Spleen (tissue), 11 donors: ENCODE measurements at regions not wholly inside any gene's neighbourhood (a gene's known extent, or its start where the extent isn't known, plus 50 kb on each side); places are given as distances from the start of the nearest gene placed in this dataset.
A peak's percentile ranks its signal among the peaks of the same experiment; 100 is the strongest.

Experiments used
- DNase-seq: peaks from one replicate; pipeline ENCODE4 v3.0.0-alpha.2; 2020
- H3K27ac ChIP-seq, 8 donors: fragments of 200-600 bp; sonication (generic) in 7 of 8; 1 replicate in 4 of 8; 2 replicates in 4 of 8; pipeline versions ENCODE4 v1.5.0 to v1.8.0; 2016 to 2021; ENCODE audit warnings: inconsistent platforms in 4 of 8, mild to moderate bottlenecking in 4 of 8, moderate library complexity in 1 of 8
- H3K27me3 ChIP-seq, 7 donors: fragments of 200-600 bp; sonication (generic) in 6 of 7; replicated peaks in 1 of 7; 1 replicate in 4 of 7; 2 replicates in 3 of 7; pipeline versions ENCODE4 v1.5.0 to v1.8.0; 2016 to 2021; ENCODE audit warnings: inconsistent platforms in 3 of 7, mild to moderate bottlenecking in 1 of 7
- H3K36me3 ChIP-seq, 6 donors: fragments of 200-600 bp; sonication (generic) in 5 of 6; 1 replicate in 4 of 6; 2 replicates in 2 of 6; pipeline versions ENCODE4 v1.5.0 to v1.8.0; 2016 to 2021; ENCODE audit warnings: inconsistent platforms in 2 of 6
- H3K4me1 ChIP-seq, 6 donors: fragments of 200-600 bp; sonication (generic) in 5 of 6; 1 replicate in 3 of 6; 2 replicates in 3 of 6; pipeline versions ENCODE4 v1.5.0 to v1.8.0; 2016 to 2021; ENCODE audit warnings: inconsistent platforms in 3 of 6
- H3K4me3 ChIP-seq, 8 donors: fragments of 200-600 bp; sonication (generic) in 7 of 8; 1 replicate in 4 of 8; 2 replicates in 4 of 8; pipeline versions ENCODE4 v1.5.0 to v1.8.0; 2016 to 2021; ENCODE audit warnings: inconsistent platforms in 4 of 8, mild to moderate bottlenecking in 4 of 8, moderate library complexity in 2 of 8
- H3K9me3 ChIP-seq, 8 donors: fragments of 200-600 bp; sonication (generic) in 7 of 8; 1 replicate in 4 of 8; 2 replicates in 4 of 8; pipeline versions ENCODE4 v1.5.0 to v1.8.0; 2016 to 2021; ENCODE audit warnings: inconsistent platforms in 4 of 8
- CTCF ChIP-seq, 11 experiments: fragments of 200-600 bp in 7 of 11; fragments of 450-650 bp in 4 of 11; sonication (generic) in 4 of 11; IDR thresholded peaks in 8 of 11; conservative IDR thresholded peaks in 3 of 11; 1 replicate in 7 of 11; 2 replicates in 4 of 11; pipeline versions ENCODE4 v1.4.0 to v1.8.0; 2016 to 2021; ENCODE audit warnings: antibody characterized with exemption in 11 of 11, inconsistent platforms in 4 of 11, mild to moderate bottlenecking in 1 of 11
- POLR2A ChIP-seq, 3 donors: fragments of 450-650 bp; IDR thresholded peaks; one replicate each; pipeline ENCODE4 v1.5.1; 2017; ENCODE audit warnings: antibody characterized with exemption in 3 of 3, mild to moderate bottlenecking in 1 of 3
- POLR2AphosphoS5 ChIP-seq, 3 donors: sonication (generic); formaldehyde crosslinking; IDR thresholded peaks; one replicate each; pipeline ENCODE4 v1.5.1; 2017; ENCODE audit warnings: antibody characterized with exemption in 3 of 3
- WGBS, 5 donors: extraction: QIAGEN DNeasy Blood & Tissue Kit in 3 of 5; methylation state at CpG; one replicate each; pipeline versions ENCODE4 v1.1.5 to v1.1.7; 2013 to 2018; 5-methylcytosine and 5-hydroxymethylcytosine counted together
- intact Hi-C: fragments of 100-400 bp; cut with DNase I; formaldehyde crosslinking; loops from one replicate; pipeline ENCODE4 v1.15.0; 2023; ENCODE audit warnings: low total_unique reads
- donor health status: healthy with polysubstance abuse.
- donor health status: DM: no; HTN: no; CAD: no; lungs with moderate emphysema.
- donor health status: DM: no; HTN: no; CAD: no.
- donor health status: Bipolar disorder and iron deficiency.
- donor health status: healthy.
- donor health status: DM: no; HTN: no; CAD: no.
- donor health status: DM: yes; HTN: yes; CAD: no.

- DNase-seq, result no peak
- H3K27me3 ChIP-seq, result no peaks in the 10 kb centered on the region
- H3K4me3 ChIP-seq, result no peak overlapping the region
- H3K36me3 ChIP-seq, result no peaks in the 10 kb centered on the region
- no peak for TF ChIP-seq CTCF (IDR thresholded peaks at IDR 0.05 in 8 of 11, conservative IDR thresholded peaks at IDR 0.05 in 3 of 11)
- no peak for TF ChIP-seq POLR2A (IDR thresholded peaks at IDR 0.05)
- no peak for TF ChIP-seq POLR2AphosphoS5 (IDR thresholded peaks at IDR 0.05)
- 92 to 96% (median 93%) methylated on average over 7 of the region's 7 CpGs for WGBS, 5 donors
- H3K4me1 ChIP-seq, result no peaks in the 10 kb centered on the region
- no peaks in the 10 kb centered on the region for H3K9me3 ChIP-seq
- no peak overlapping the region for H3K27ac ChIP-seq
- intact Hi-C loops, result no loop called here
These were observed 148.8 kb downstream of the SLC38A4 start for GRCh38 chr12:46676797-46677520.

- intact Hi-C loops, result no loop called here
These were observed 149.4 kb downstream of the SLC38A4 start for GRCh38 chr12:46676396-46676795.

GRCh38 chr12:46675736-46676135 is 150.1 kb downstream of the SLC38A4 start:
- H3K27ac ChIP-seq, result no peak overlapping the region
- intact Hi-C loops, result no loop called here
- H3K4me3 ChIP-seq, result no peak overlapping the region
- H3K27me3 ChIP-seq, result no peaks in the 10 kb centered on the region
- 67 to 76% (median 70%) methylated on average over 11 of the region's 11 CpGs for WGBS, 5 donors
- DNase-seq, result no peak
- peak in 9 of 11 experiments; percentile 6 to 64 (median 46) for TF ChIP-seq CTCF (IDR thresholded peaks at IDR 0.05 in 8 of 11, conservative IDR thresholded peaks at IDR 0.05 in 3 of 11)
- TF ChIP-seq POLR2A (IDR thresholded peaks at IDR 0.05), result no peak
- TF ChIP-seq POLR2AphosphoS5 (IDR thresholded peaks at IDR 0.05), result no peak
- no peaks in the 10 kb centered on the region for H3K9me3 ChIP-seq
- H3K4me1 ChIP-seq, result no peaks in the 10 kb centered on the region
- H3K36me3 ChIP-seq, result no peaks in the 10 kb centered on the region

More at GRCh38 chr12:46676396-46676795, 149.4 kb downstream of the SLC38A4 start:
- TF ChIP-seq CTCF (IDR thresholded peaks at IDR 0.05 in 8 of 11, conservative IDR thresholded peaks at IDR 0.05 in 3 of 11) (no peak), POLR2AphosphoS5 (IDR thresholded peaks at IDR 0.05) (no peak), POLR2A (IDR thresholded peaks at IDR 0.05) (no peak)
- no peaks in the 10 kb centered on the region for H3K27me3 ChIP-seq
- no peaks in the 10 kb centered on the region for H3K9me3 ChIP-seq
- no peaks in the 10 kb centered on the region for H3K4me1 ChIP-seq
- 68 to 82% (median 77%) methylated on average over 1 of the region's 1 CpG for WGBS, 5 donors
- no peak overlapping the region for H3K27ac ChIP-seq
- H3K36me3 ChIP-seq, result no peaks in the 10 kb centered on the region
- no peak overlapping the region for H3K4me3 ChIP-seq
- DNase-seq, result no peak

- Histone ChIP-seq H3K27ac (no peak overlapping the region), H3K4me1 (no peaks in the 10 kb centered on the region), H3K9me3 (no peaks in the 10 kb centered on the region), H3K27me3 (no peaks in the 10 kb centered on the region), H3K36me3 (peaks cover 0 to 1% (median 0%) of the 10 kb centered on the region in 6 donors), H3K4me3 (no peak overlapping the region)
- intact Hi-C loops, result no loop called here
- TF ChIP-seq POLR2A (IDR thresholded peaks at IDR 0.05), result no peak
- no peak for TF ChIP-seq CTCF (IDR thresholded peaks at IDR 0.05 in 8 of 11, conservative IDR thresholded peaks at IDR 0.05 in 3 of 11)
- no peak for TF ChIP-seq POLR2AphosphoS5 (IDR thresholded peaks at IDR 0.05)
- 81 to 92% (median 87%) methylated on average over 4 of the region's 4 CpGs for WGBS, 5 donors
- no peak for DNase-seq
These were observed 151.0 kb downstream of the SLC38A4 start for GRCh38 chr12:46674800-46675199.
